H1 (cell line): ENCODE measurements at regions not wholly inside any gene's neighbourhood (a gene's known extent, or its start where the extent isn't known, plus 50 kb on each side); places are given as distances from the start of the nearest gene placed in this dataset.

Experiments used
- CTCF ChIA-PET: fragments of 300-600 bp; sonication (Branson Sonifier 250); formaldehyde crosslinking; loops from one replicate; lab custom pipeline; 2021; ENCODE audit not compliant: partially characterized antibody; lab: Charles Lee
- POLR2A ChIA-PET: fragments of 300-600 bp; sonication (Branson Sonifier 250); formaldehyde crosslinking; loops from one replicate; lab custom pipeline; 2021; ENCODE audit warnings: inconsistent platforms; ENCODE audit not compliant: partially characterized antibody; lab: Charles Lee
- DNase-seq, 2 experiments: peaks; one replicate each; pipeline versions ENCODE4 v3.0.0 to v3.0.0-alpha.2; 2010 to 2022; ENCODE audit warnings: low spot score in 2 of 2, low read depth in 1 of 2, mixed read lengths in 1 of 2
- FAIRE-seq: peaks from 2 replicates; lab custom pipeline; 2011; peaks lifted over from hg19 to GRCh38; lab: Jason Lieb, UNC
- H2AFZ ChIP-seq: 2 replicates; pipeline ENCODE4 v1.8.1; 2012; ENCODE audit warnings: low read length, inconsistent platforms
- H2AK5ac ChIP-seq: 2 replicates; pipeline ENCODE4 v1.6.1; 2013; ENCODE audit warnings: low read depth, low read length
- H2BK120ac ChIP-seq: replicated peaks from 2 replicates; pipeline ENCODE3; 2013; ENCODE audit warnings: low read depth, low read length, inconsistent platforms
- H2BK12ac ChIP-seq: 2 replicates; pipeline ENCODE4 v1.6.1; 2013; ENCODE audit warnings: low read depth, low read length
- H2BK15ac ChIP-seq: 2 replicates; pipeline ENCODE4 v1.6.1; 2013; ENCODE audit warnings: low read length
- H2BK20ac ChIP-seq: 2 replicates; pipeline ENCODE4 v1.6.1; 2013; ENCODE audit warnings: low read length
- H2BK5ac ChIP-seq: 2 replicates; pipeline ENCODE4 v1.6.1; 2013; ENCODE audit warnings: low read depth, low read length
- H3K14ac ChIP-seq: 2 replicates; pipeline ENCODE4 v1.6.1; 2013; ENCODE audit warnings: inconsistent platforms; ENCODE audit not compliant: insufficient read length
- H3K18ac ChIP-seq: 2 replicates; pipeline ENCODE4 v1.6.1; 2013; ENCODE audit warnings: low read length; ENCODE audit errors: extremely low read depth
- H3K23ac ChIP-seq: 2 replicates; pipeline ENCODE4 v1.6.1; 2013; ENCODE audit warnings: inconsistent platforms; ENCODE audit not compliant: insufficient read length
- H3K23me2 ChIP-seq: 2 replicates; pipeline ENCODE4 v1.6.1; 2013; ENCODE audit warnings: low read depth, low read length
- H3K27ac ChIP-seq: 2 replicates; pipeline ENCODE4 v1.6.1; 2011; ENCODE audit warnings: low read depth, low read length, inconsistent platforms
- H3K27me3 ChIP-seq, 4 experiments: replicated peaks in 1 of 4; 1 replicate in 1 of 4; 2 replicates in 3 of 4; pipeline versions ENCODE4 v1.6.1 to v1.8.1; 2011 to 2013; ENCODE audit warnings: low read length in 3 of 4, mild to moderate bottlenecking in 3 of 4, inconsistent platforms in 2 of 4, mixed read lengths in 2 of 4, moderate library complexity in 1 of 4; ENCODE audit not compliant: control insufficient read depth in 3 of 4, insufficient read depth in 3 of 4; ENCODE audit errors: extremely low read depth in 1 of 4
- H3K36me3 ChIP-seq, 4 experiments: 2 replicates each; pipeline versions ENCODE4 v1.6.1 to v1.8.1; 2011 to 2013; ENCODE audit warnings: mild to moderate bottlenecking in 4 of 4, low read length in 3 of 4, moderate library complexity in 2 of 4, control low read depth in 1 of 4, inconsistent platforms in 1 of 4; ENCODE audit not compliant: insufficient read depth in 4 of 4, control insufficient read depth in 2 of 4
- H3K4ac ChIP-seq: replicated peaks from 2 replicates; pipeline ENCODE3; 2013; ENCODE audit warnings: low read length, low read depth, mixed read lengths, inconsistent platforms; ENCODE audit not compliant: insufficient read length
- H3K4me1 ChIP-seq, 4 experiments: replicated peaks in 1 of 4; 1 replicate in 1 of 4; 2 replicates in 3 of 4; pipeline versions ENCODE4 v1.6.1 to v1.8.1; 2011 to 2013; ENCODE audit warnings: low read length in 3 of 4, inconsistent platforms in 2 of 4, mixed read lengths in 1 of 4; ENCODE audit not compliant: insufficient read depth in 4 of 4, control insufficient read depth in 3 of 4
- H3K4me2 ChIP-seq, 2 experiments: 2 replicates each; pipeline versions ENCODE4 v1.6.1 to v1.8.1; 2011 to 2013; ENCODE audit warnings: low read depth in 2 of 2, low read length in 2 of 2, control low read depth in 1 of 2, inconsistent platforms in 1 of 2, mild to moderate bottlenecking in 1 of 2; ENCODE audit not compliant: insufficient read depth in 1 of 2
- H3K4me3 ChIP-seq, 4 experiments: fragments of 200-600, 300-600 bp in 1 of 4; sonication (generic), shearing (Covaris generic), sonication (Bioruptor Twin) in 1 of 4; 2 replicates each; pipeline versions ENCODE4 v1.5.1 to v1.8.1; 2011 to 2016; ENCODE audit warnings: low read length in 4 of 4, low read depth in 3 of 4, control low read depth in 2 of 4, inconsistent platforms in 2 of 4, mild to moderate bottlenecking in 2 of 4, mixed read lengths in 1 of 4, moderate library complexity in 1 of 4; ENCODE audit not compliant: insufficient read depth in 2 of 4; ENCODE audit errors: extremely low read depth in 1 of 4
- H3K56ac ChIP-seq: replicated peaks from 2 replicates; pipeline ENCODE3; 2013; ENCODE audit warnings: low read depth, mild to moderate bottlenecking, mixed read lengths, low read length, inconsistent platforms; ENCODE audit not compliant: insufficient read length
- H3K79me1 ChIP-seq: 2 replicates; pipeline ENCODE4 v1.6.1; 2013; ENCODE audit warnings: low read depth, low read length, control low read depth
- H3K79me2 ChIP-seq, 2 experiments: 2 replicates each; pipeline versions ENCODE4 v1.6.1 to v1.8.1; 2012 to 2013; ENCODE audit warnings: low read length in 2 of 2, mild to moderate bottlenecking in 2 of 2, inconsistent platforms in 1 of 2; ENCODE audit not compliant: insufficient read depth in 2 of 2, control insufficient read depth in 1 of 2
- H3K9ac ChIP-seq, 4 experiments: replicated peaks in 1 of 4; 1 replicate in 1 of 4; 2 replicates in 3 of 4; pipeline versions ENCODE4 v1.6.1 to v1.8.1; 2011 to 2013; ENCODE audit warnings: low read depth in 3 of 4, low read length in 3 of 4, control low read depth in 2 of 4, mild to moderate bottlenecking in 2 of 4, moderate library complexity in 2 of 4, inconsistent platforms in 1 of 4; ENCODE audit errors: extremely low read depth in 1 of 4
- H3K9me3 ChIP-seq, 2 experiments: 2 replicates each; pipeline versions ENCODE4 v1.6.1 to v1.8.1; 2012 to 2013; ENCODE audit warnings: mild to moderate bottlenecking in 2 of 2, moderate library complexity in 2 of 2, control low read depth in 1 of 2, inconsistent platforms in 1 of 2, low read depth in 1 of 2, low read length in 1 of 2, mixed read lengths in 1 of 2; ENCODE audit not compliant: insufficient read depth in 2 of 2
- H4K20me1 ChIP-seq, 2 experiments: replicated peaks in 1 of 2; 2 replicates each; pipeline versions ENCODE3 to v1.8.1; 2011 to 2013; ENCODE audit warnings: inconsistent platforms in 2 of 2, low read length in 2 of 2, mild to moderate bottlenecking in 1 of 2; ENCODE audit not compliant: insufficient read depth in 2 of 2, control insufficient read depth in 1 of 2
- H4K5ac ChIP-seq: 2 replicates; pipeline ENCODE4 v1.6.1; 2013; ENCODE audit warnings: low read length, low read depth, mixed read lengths, inconsistent platforms; ENCODE audit not compliant: insufficient read length
- H4K8ac ChIP-seq: 2 replicates; pipeline ENCODE4 v1.8.0; 2013; ENCODE audit warnings: mild to moderate bottlenecking, moderate library complexity, low read length, inconsistent platforms; ENCODE audit not compliant: insufficient read depth; ENCODE audit errors: extremely low read depth
- H4K91ac ChIP-seq: replicated peaks from 2 replicates; pipeline ENCODE3; 2013; ENCODE audit warnings: low read length, mixed read lengths, inconsistent platforms; ENCODE audit not compliant: insufficient read length
- BCL11A ChIP-seq, 2 experiments: IDR thresholded peaks; one replicate each; pipeline ENCODE4 v1.6.1; 2011; ENCODE audit warnings: low read depth in 2 of 2, low read length in 2 of 2, mild to moderate bottlenecking in 2 of 2
- FOSL1 ChIP-seq: IDR thresholded peaks from 2 replicates; pipeline ENCODE4 v1.6.1; 2011; ENCODE audit warnings: mild to moderate bottlenecking, low read depth, low read length, moderate library complexity; ENCODE audit not compliant: insufficient read depth
- KDM5A ChIP-seq: fragments of 200-600 bp; IDR thresholded peaks from 2 replicates; pipeline ENCODE4 v1.7.1; 2012; ENCODE audit warnings: mild to moderate bottlenecking, low read length, inconsistent platforms, mixed read lengths
- POLR2A ChIP-seq, 2 experiments: IDR thresholded peaks; 1 replicate in 1 of 2; 2 replicates in 1 of 2; pipeline ENCODE4 v1.6.1; 2011; ENCODE audit warnings: low read depth in 2 of 2, low read length in 2 of 2, mild to moderate bottlenecking in 2 of 2; ENCODE audit errors: control extremely low read depth in 1 of 2
- SAP30 ChIP-seq: fragments of 300-600 bp; sonication (generic); IDR thresholded peaks from 2 replicates; pipeline ENCODE4 v1.7.1; 2012; ENCODE audit warnings: low read length, moderate library complexity, mild to moderate bottlenecking, inconsistent platforms; ENCODE audit not compliant: insufficient read depth, insufficient replicate concordance
- ZNF274 ChIP-seq: IDR thresholded peaks from 2 replicates; pipeline ENCODE4 v1.7.0; 2012; ENCODE audit warnings: low read length, borderline replicate concordance; ENCODE audit errors: extremely low read depth
- WGBS, 2 experiments: shearing (Covaris generic) in 1 of 2; methylation state at CpG; one replicate each; pipeline versions ENCODE4 v1.1.6 to v1.1.7; 2013 to 2015; ENCODE audit warnings: low lambda C conversion rate in 2 of 2, mixed read lengths in 2 of 2, inconsistent platforms in 1 of 2, low coverage in 1 of 2, missing lambda C conversion rate in 1 of 2; ENCODE audit not compliant: insufficient replicate concordance in 2 of 2, insufficient coverage in 1 of 2, insufficient read length in 1 of 2; ENCODE audit errors: extremely low coverage in 1 of 2, missing lambda C conversion rate in 1 of 2; 5-methylcytosine and 5-hydroxymethylcytosine counted together
- TF ChIP-seq, protein P1 (sequence below): IDR thresholded peaks from 2 replicates; pipeline ENCODE4 v1.6.1; 2012; ENCODE audit warnings: inconsistent platforms

- Histone ChIP-seq H3K4me3 (no peak overlapping the region), H3K23me2 (no peaks in the 10 kb centered on the region), H4K20me1 (no peaks in the 10 kb centered on the region), H3K14ac (no peak overlapping the region), H2BK120ac (no peak overlapping the region), H3K36me3 (no peaks in the 10 kb centered on the region), H3K18ac (no peak overlapping the region), H4K5ac (no peak overlapping the region), H2BK15ac (no peak overlapping the region), H2AFZ (no peak overlapping the region), H3K9me3 (0 out of 4 replicates have a peak, but pooled peaks cover 3 to 4% of the 10 kb centered on the region in 2 experiments), H2AK5ac (no peak overlapping the region), H2BK5ac (no peak overlapping the region), H3K4me2 (no peak overlapping the region), H2BK12ac (no peak overlapping the region), H3K79me2 (no peaks in the 10 kb centered on the region), H4K8ac (no peak overlapping the region), H3K23ac (no peak overlapping the region), H2BK20ac (no peak overlapping the region), H3K4me1 (no peaks in the 10 kb centered on the region), H4K91ac (no peak overlapping the region), H3K56ac (no peak overlapping the region), H3K4ac (no peak overlapping the region), H3K79me1 (no peaks in the 10 kb centered on the region), H3K27me3 (no peaks in the 10 kb centered on the region), H3K27ac (no peak overlapping the region), H3K9ac (no peak overlapping the region)
- ChIA-PET POLR2A (no interaction called here), CTCF (no interaction called here)
- FAIRE-seq (no peak), DNase-seq (no peak)
- WGBS, 2 experiments = 90% methylated on average over 2 of the region's 2 CpGs; no CpG with 5 or more reads in 1 of the 2 experiments
- TF ChIP-seq POLR2A (IDR thresholded peaks at IDR 0.05; ENCODE audit: control extremely low read depth in 1 of 2, low read depth in 2 of 2, low read length in 2 of 2) (no peak), FOSL1 (no peak), SAP30 (no peak), BCL11A (IDR thresholded peaks at IDR 0.05; ENCODE audit: low read depth in 2 of 2, low read length in 2 of 2) (no peak), ZNF274 (no peak), KDM5A (no peak)
- TF ChIP-seq, protein P1, sequence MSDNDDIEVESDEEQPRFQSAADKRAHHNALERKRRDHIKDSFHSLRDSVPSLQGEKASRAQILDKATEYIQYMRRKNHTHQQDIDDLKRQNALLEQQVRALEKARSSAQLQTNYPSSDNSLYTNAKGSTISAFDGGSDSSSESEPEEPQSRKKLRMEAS = no peak
Measured at GRCh38 chr14:86971292-86971691, 1021.7 kb downstream of the GALC start.
